HEK293 (cell line): ENCODE measurements at regions not wholly inside any gene's neighbourhood (a gene's known extent, or its start where the extent isn't known, plus 50 kb on each side); places are given as distances from the start of the nearest gene placed in this dataset.

Source experiments
- GLI4 ChIP-seq: fragments of 450-650 bp; formaldehyde crosslinking; IDR thresholded peaks from 2 replicates; pipeline ENCODE4 v1.5.1; 2016; ENCODE audit warnings: missing biosample characterization, missing genetic modification characterization
- MEIS1 ChIP-seq: sonication (generic); formaldehyde crosslinking; IDR thresholded peaks from 2 replicates; pipeline ENCODE4 v1.8.1; 2022; ENCODE audit warnings: missing genetic modification reagents, mild to moderate bottlenecking, borderline replicate concordance
- SALL2 ChIP-seq: fragments of 450-650 bp; formaldehyde crosslinking; IDR thresholded peaks from 2 replicates; pipeline ENCODE4 v1.5.0; 2017; ENCODE audit warnings: missing biosample characterization, mild to moderate bottlenecking, missing genetic modification characterization, borderline replicate concordance
- TRIM28 ChIP-seq: IDR thresholded peaks from 2 replicates; pipeline ENCODE4 v1.6.1; 2011; ENCODE audit warnings: low read length, control low read depth, borderline replicate concordance
- TSHZ1 ChIP-seq: fragments of 450-650 bp; formaldehyde crosslinking; IDR thresholded peaks from 2 replicates; pipeline ENCODE4 v1.5.1; 2016; ENCODE audit warnings: missing biosample characterization, missing genetic modification characterization, borderline replicate concordance
- ZBTB11 ChIP-seq: fragments of 450-650 bp; formaldehyde crosslinking; conservative IDR thresholded peaks from 2 replicates; pipeline ENCODE4 v1.5.1; 2016; ENCODE audit warnings: low read depth, missing biosample characterization, missing genetic modification characterization
- ZBTB7A ChIP-seq: fragments of 450-650 bp; formaldehyde crosslinking; IDR thresholded peaks from 2 replicates; pipeline ENCODE4 v1.5.1; 2016; ENCODE audit warnings: low read depth, missing biosample characterization, missing genetic modification characterization
- ZEB2 ChIP-seq: fragments of 450-650 bp; formaldehyde crosslinking; IDR thresholded peaks from 2 replicates; pipeline ENCODE4 v1.5.1; 2016; ENCODE audit warnings: missing biosample characterization, missing genetic modification characterization
- ZNF10 ChIP-seq: fragments of 450-650 bp; formaldehyde crosslinking; IDR thresholded peaks from 2 replicates; pipeline ENCODE4 v1.5.1; 2017; ENCODE audit warnings: missing biosample characterization, missing genetic modification characterization
- ZNF138 ChIP-seq: fragments of 450-650 bp; formaldehyde crosslinking; IDR thresholded peaks from 2 replicates; pipeline ENCODE4 v1.5.1; 2016; ENCODE audit warnings: missing biosample characterization, missing genetic modification characterization, borderline replicate concordance
- ZNF157 ChIP-seq: fragments of 450-650 bp; formaldehyde crosslinking; IDR thresholded peaks from 2 replicates; pipeline ENCODE4 v1.5.1; 2016; ENCODE audit warnings: missing biosample characterization, missing genetic modification characterization
- ZNF16 ChIP-seq: fragments of 450-650 bp; formaldehyde crosslinking; IDR thresholded peaks from 2 replicates; pipeline ENCODE4 v1.5.1; 2016; ENCODE audit warnings: low read depth, missing biosample characterization, missing genetic modification characterization
- ZNF19 ChIP-seq: fragments of 450-650 bp; formaldehyde crosslinking; IDR thresholded peaks from 2 replicates; pipeline ENCODE4; 2016; ENCODE audit warnings: missing biosample characterization, missing genetic modification characterization, low read depth
- ZNF2 ChIP-seq: fragments of 450-650 bp; formaldehyde crosslinking; IDR thresholded peaks from 2 replicates; pipeline ENCODE4 v1.5.1; 2016; ENCODE audit warnings: missing biosample characterization, missing genetic modification characterization
- ZNF311 ChIP-seq: fragments of 450-650 bp; formaldehyde crosslinking; IDR thresholded peaks from 2 replicates; pipeline ENCODE4 v1.5.1; 2017; ENCODE audit warnings: missing biosample characterization, missing genetic modification characterization, borderline replicate concordance
- ZNF350 ChIP-seq: fragments of 450-650 bp; formaldehyde crosslinking; IDR thresholded peaks from 2 replicates; pipeline ENCODE4 v1.5.0; 2017; ENCODE audit warnings: missing biosample characterization, mild to moderate bottlenecking, missing genetic modification characterization
- ZNF510 ChIP-seq: fragments of 450-650 bp; formaldehyde crosslinking; IDR thresholded peaks from 2 replicates; pipeline ENCODE4 v1.5.1; 2018; ENCODE audit warnings: mild to moderate bottlenecking, missing genetic modification characterization, missing biosample characterization; ENCODE audit not compliant: insufficient replicate concordance
- ZNF707 ChIP-seq: fragments of 450-650 bp; formaldehyde crosslinking; IDR thresholded peaks from 2 replicates; pipeline ENCODE4 v1.5.1; 2016; ENCODE audit warnings: missing biosample characterization, missing genetic modification characterization
- ZNF747 ChIP-seq: fragments of 450-650 bp; formaldehyde crosslinking; IDR thresholded peaks from 2 replicates; pipeline ENCODE4 v1.5.1; 2016; ENCODE audit warnings: missing biosample characterization, missing genetic modification characterization
- ZNF76 ChIP-seq: fragments of 450-650 bp; formaldehyde crosslinking; IDR thresholded peaks from 2 replicates; pipeline ENCODE4; 2016; ENCODE audit warnings: low read depth, missing biosample characterization, missing genetic modification characterization, borderline replicate concordance
- ZNF792 ChIP-seq: fragments of 450-650 bp; formaldehyde crosslinking; IDR thresholded peaks from 2 replicates; pipeline ENCODE4 v1.5.1; 2016; ENCODE audit warnings: missing biosample characterization, missing genetic modification characterization
- TF ChIP-seq, protein P1 (sequence below): fragments of 450-650 bp; IDR thresholded peaks from 2 replicates; pipeline ENCODE4 v1.5.1; 2018; ENCODE audit warnings: missing biosample characterization, missing genetic modification characterization
- TF ChIP-seq, protein P2 (sequence below): fragments of 450-650 bp; formaldehyde crosslinking; IDR thresholded peaks from 2 replicates; pipeline ENCODE4 v1.5.1; 2016; ENCODE audit warnings: missing biosample characterization, missing genetic modification characterization
- TF ChIP-seq, protein P3 (sequence below): fragments of 450-650 bp; formaldehyde crosslinking; IDR thresholded peaks from 2 replicates; pipeline ENCODE4 v1.5.1; 2017; ENCODE audit warnings: missing biosample characterization, missing genetic modification characterization
- TF ChIP-seq, protein P4 (sequence below): fragments of 450-650 bp; formaldehyde crosslinking; IDR thresholded peaks from 2 replicates; pipeline ENCODE4 v1.5.1; 2016; ENCODE audit warnings: missing biosample characterization, missing genetic modification characterization
- TF ChIP-seq, protein P5 (sequence below): fragments of 450-650 bp; formaldehyde crosslinking; optimal IDR thresholded peaks from 2 replicates; pipeline ENCODE3; 2016; ENCODE audit warnings: missing biosample characterization, mild to moderate bottlenecking, missing genetic modification characterization

- TF ChIP-seq ZNF510: no peak
- TF ChIP-seq ZNF10 (tag by site-specific recombination): no peak; the same call in 1 of the 2 replicates
- no peak for TF ChIP-seq SALL2
- TF ChIP-seq ZNF76 (tag by site-specific recombination): no peak
- TF ChIP-seq ZNF138 (tag by site-specific recombination): no peak
- 0 out of 2 replicates have a peak, but pooled peaks have one; percentile 45 for TF ChIP-seq ZNF2 (tag by site-specific recombination)
- no peak for TF ChIP-seq GLI4 (tag by site-specific recombination)
- TF ChIP-seq, protein P1, sequence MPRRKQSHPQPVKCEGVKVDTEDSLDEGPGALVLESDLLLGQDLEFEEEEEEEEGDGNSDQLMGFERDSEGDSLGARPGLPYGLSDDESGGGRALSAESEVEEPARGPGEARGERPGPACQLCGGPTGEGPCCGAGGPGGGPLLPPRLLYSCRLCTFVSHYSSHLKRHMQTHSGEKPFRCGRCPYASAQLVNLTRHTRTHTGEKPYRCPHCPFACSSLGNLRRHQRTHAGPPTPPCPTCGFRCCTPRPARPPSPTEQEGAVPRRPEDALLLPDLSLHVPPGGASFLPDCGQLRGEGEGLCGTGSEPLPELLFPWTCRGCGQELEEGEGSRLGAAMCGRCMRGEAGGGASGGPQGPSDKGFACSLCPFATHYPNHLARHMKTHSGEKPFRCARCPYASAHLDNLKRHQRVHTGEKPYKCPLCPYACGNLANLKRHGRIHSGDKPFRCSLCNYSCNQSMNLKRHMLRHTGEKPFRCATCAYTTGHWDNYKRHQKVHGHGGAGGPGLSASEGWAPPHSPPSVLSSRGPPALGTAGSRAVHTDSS (tag by site-specific recombination): no peak
- no peak for TF ChIP-seq ZNF16 (tag by site-specific recombination)
- TF ChIP-seq, protein P2, sequence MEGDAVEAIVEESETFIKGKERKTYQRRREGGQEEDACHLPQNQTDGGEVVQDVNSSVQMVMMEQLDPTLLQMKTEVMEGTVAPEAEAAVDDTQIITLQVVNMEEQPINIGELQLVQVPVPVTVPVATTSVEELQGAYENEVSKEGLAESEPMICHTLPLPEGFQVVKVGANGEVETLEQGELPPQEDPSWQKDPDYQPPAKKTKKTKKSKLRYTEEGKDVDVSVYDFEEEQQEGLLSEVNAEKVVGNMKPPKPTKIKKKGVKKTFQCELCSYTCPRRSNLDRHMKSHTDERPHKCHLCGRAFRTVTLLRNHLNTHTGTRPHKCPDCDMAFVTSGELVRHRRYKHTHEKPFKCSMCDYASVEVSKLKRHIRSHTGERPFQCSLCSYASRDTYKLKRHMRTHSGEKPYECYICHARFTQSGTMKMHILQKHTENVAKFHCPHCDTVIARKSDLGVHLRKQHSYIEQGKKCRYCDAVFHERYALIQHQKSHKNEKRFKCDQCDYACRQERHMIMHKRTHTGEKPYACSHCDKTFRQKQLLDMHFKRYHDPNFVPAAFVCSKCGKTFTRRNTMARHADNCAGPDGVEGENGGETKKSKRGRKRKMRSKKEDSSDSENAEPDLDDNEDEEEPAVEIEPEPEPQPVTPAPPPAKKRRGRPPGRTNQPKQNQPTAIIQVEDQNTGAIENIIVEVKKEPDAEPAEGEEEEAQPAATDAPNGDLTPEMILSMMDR (tag by site-specific recombination): peak; percentile 81
- no peak for TF ChIP-seq ZNF350 (tag by site-specific recombination)
- TF ChIP-seq ZNF792 (tag by site-specific recombination): no peak
- TF ChIP-seq ZBTB11: no peak
- no peak for TF ChIP-seq ZNF311 (tag by site-specific recombination)
- TF ChIP-seq ZBTB7A (tag by site-specific recombination): no peak
- peak; percentile 36; the same call in 1 of the 2 replicates for TF ChIP-seq ZEB2 (tag by site-specific recombination)
- no peak for TF ChIP-seq TRIM28
- TF ChIP-seq, protein P3, sequence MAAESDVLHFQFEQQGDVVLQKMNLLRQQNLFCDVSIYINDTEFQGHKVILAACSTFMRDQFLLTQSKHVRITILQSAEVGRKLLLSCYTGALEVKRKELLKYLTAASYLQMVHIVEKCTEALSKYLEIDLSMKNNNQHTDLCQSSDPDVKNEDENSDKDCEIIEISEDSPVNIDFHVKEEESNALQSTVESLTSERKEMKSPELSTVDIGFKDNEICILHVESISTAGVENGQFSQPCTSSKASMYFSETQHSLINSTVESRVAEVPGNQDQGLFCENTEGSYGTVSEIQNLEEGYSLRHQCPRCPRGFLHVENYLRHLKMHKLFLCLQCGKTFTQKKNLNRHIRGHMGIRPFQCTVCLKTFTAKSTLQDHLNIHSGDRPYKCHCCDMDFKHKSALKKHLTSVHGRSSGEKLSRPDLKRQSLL: no peak
- no peak for TF ChIP-seq ZNF19 (tag by site-specific recombination)
- no peak for TF ChIP-seq TSHZ1 (tag by site-specific recombination)
- TF ChIP-seq, protein P4, sequence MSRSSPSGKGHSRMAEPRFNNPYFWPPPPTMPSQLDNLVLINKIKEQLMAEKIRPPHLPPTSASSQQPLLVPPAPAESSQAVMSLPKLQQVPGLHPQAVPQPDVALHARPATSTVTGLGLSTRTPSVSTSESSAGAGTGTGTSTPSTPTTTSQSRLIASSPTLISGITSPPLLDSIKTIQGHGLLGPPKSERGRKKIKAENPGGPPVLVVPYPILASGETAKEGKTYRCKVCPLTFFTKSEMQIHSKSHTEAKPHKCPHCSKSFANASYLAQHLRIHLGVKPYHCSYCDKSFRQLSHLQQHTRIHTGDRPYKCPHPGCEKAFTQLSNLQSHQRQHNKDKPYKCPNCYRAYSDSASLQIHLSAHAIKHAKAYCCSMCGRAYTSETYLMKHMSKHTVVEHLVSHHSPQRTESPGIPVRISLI: no peak
- TF ChIP-seq MEIS1 (CRISPR knock-in tag): no peak
- no peak for TF ChIP-seq ZNF707
- TF ChIP-seq, protein P5, sequence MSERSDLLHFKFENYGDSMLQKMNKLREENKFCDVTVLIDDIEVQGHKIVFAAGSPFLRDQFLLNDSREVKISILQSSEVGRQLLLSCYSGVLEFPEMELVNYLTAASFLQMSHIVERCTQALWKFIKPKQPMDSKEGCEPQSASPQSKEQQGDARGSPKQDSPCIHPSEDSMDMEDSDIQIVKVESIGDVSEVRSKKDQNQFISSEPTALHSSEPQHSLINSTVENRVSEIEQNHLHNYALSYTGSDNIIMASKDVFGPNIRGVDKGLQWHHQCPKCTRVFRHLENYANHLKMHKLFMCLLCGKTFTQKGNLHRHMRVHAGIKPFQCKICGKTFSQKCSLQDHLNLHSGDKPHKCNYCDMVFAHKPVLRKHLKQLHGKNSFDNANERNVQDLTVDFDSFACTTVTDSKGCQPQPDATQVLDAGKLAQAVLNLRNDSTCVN (tag by site-specific recombination): peak; percentile 37
- no peak for TF ChIP-seq ZNF157
- TF ChIP-seq ZNF747: no peak
Measured at GRCh38 chr5:174793684-174794328, 69.4 kb downstream of the MSX2 start (continued).
